SK-N-MC (cell line): ENCODE measurements at regions not wholly inside any gene's neighbourhood (a gene's known extent, or its start where the extent isn't known, plus 50 kb on each side); places are given as distances from the start of the nearest gene placed in this dataset.

ENCODE experiments used
- DNase-seq: peaks from one replicate; pipeline ENCODE4 v3.0.0-alpha.2; 2011; ENCODE audit warnings: low read depth, low spot score
- H3K27ac ChIP-seq: fragments of 200-600 bp; sonication (generic); 2 replicates; pipeline ENCODE4 v1.5.1; 2016; ENCODE audit warnings: mixed run types
- H3K36me3 ChIP-seq: fragments of 200-600 bp; sonication (generic); 2 replicates; pipeline ENCODE4 v1.6.1; 2017; ENCODE audit warnings: antibody characterized with exemption, low read length, mixed read lengths; ENCODE audit not compliant: insufficient read depth
- H3K4me3 ChIP-seq: fragments of 200-600 bp; sonication (generic); 2 replicates; pipeline ENCODE4 v1.5.1; 2016
- H3K9ac ChIP-seq: fragments of 200-600 bp; sonication (generic); 2 replicates; pipeline ENCODE4 v1.8.0; 2017; ENCODE audit warnings: mixed run types, mixed read lengths; ENCODE audit not compliant: insufficient read length
- H3K9me3 ChIP-seq: fragments of 200-600 bp; sonication (generic); 2 replicates; pipeline ENCODE4 v1.6.1; 2017; ENCODE audit warnings: low read depth, mild to moderate bottlenecking, antibody characterized with exemption, low read length, moderate library complexity, mixed read lengths
- EZH2 ChIP-seq: fragments of 200-600 bp; sonication (generic); IDR thresholded peaks from one replicate; pipeline ENCODE4 v1.6.1; 2017; ENCODE audit warnings: antibody characterized with exemption
- FOXP2 ChIP-seq: optimal IDR thresholded peaks from 2 replicates; pipeline ENCODE3; 2011; ENCODE audit warnings: mild to moderate bottlenecking, moderate library complexity; ENCODE audit not compliant: insufficient read depth; ENCODE audit errors: extremely low read length, control extremely low read depth
- POLR2AphosphoS5 ChIP-seq: IDR thresholded peaks from 2 replicates; pipeline ENCODE4 v1.6.1; 2012; ENCODE audit warnings: mild to moderate bottlenecking, low read depth, low read length, borderline replicate concordance

DNA sequence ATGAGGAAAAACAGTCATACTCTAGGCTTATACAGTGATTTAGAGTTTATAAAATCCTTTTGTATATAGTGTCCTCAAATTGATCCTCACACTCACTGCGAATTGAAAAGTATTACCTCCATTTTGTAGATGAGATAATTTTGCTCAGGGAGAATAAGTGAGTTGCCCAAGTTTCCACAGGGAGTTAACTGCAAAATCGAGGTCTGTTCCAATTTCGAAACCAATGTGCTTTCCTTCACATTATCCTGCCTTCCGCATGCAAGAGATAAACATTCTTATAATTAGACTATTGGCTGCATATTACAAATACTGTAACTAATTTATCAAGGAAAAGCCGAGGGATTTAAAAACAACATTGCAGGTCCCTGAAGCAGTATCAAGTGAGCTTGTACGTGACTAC, 667.0 kb downstream of the SQOR start:
- TF ChIP-seq POLR2AphosphoS5 (no peak), FOXP2 (no peak), EZH2 (no peak)
- Histone ChIP-seq H3K9me3 (no peaks in the 10 kb centered on the region), H3K36me3 (no peaks in the 10 kb centered on the region), H3K27ac (no peak overlapping the region), H3K9ac (no peak overlapping the region), H3K4me3 (no peak overlapping the region)
- DNase-seq = no peak

DNA sequence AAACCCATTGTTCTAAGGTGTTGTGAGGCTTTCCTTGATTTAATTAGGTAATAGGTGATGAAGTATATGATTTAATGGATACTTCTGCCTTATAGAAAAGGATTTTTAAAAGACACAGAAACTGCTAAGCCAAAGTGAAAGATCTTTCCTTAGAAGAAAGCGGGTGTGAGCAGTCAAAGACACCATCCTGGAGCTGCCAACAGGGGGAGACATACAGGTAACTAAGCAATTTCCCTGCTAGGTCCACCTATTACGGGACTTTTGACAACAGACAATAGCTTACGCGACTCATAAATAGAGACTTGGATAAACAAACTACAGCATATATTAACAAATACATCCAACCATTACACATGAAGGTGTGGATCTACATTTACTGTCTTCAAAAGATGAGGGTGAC, 669.5 kb downstream of the SQOR start:
- H3K36me3 ChIP-seq = no peaks in the 10 kb centered on the region
- no peak overlapping the region for H3K9ac ChIP-seq
- peak; percentile 16 for DNase-seq
- H3K9me3 ChIP-seq = no peaks in the 10 kb centered on the region
- no peak overlapping the region for H3K27ac ChIP-seq
- TF ChIP-seq EZH2 = no peak
- TF ChIP-seq FOXP2 = no peak
- no peak for TF ChIP-seq POLR2AphosphoS5
- H3K4me3 ChIP-seq = no peak overlapping the region

- no peaks in the 10 kb centered on the region for H3K9me3 ChIP-seq
- DNase-seq = no peak
- H3K4me3 ChIP-seq = no peak overlapping the region
- TF ChIP-seq EZH2 (no peak), FOXP2 (no peak), POLR2AphosphoS5 (no peak)
- H3K9ac ChIP-seq = no peak overlapping the region
- H3K36me3 ChIP-seq = no peaks in the 10 kb centered on the region
- H3K27ac ChIP-seq = no peak overlapping the region
Observed at GRCh38 chr15:46307746-46308145, 672.9 kb downstream of the SQOR start.

DNA sequence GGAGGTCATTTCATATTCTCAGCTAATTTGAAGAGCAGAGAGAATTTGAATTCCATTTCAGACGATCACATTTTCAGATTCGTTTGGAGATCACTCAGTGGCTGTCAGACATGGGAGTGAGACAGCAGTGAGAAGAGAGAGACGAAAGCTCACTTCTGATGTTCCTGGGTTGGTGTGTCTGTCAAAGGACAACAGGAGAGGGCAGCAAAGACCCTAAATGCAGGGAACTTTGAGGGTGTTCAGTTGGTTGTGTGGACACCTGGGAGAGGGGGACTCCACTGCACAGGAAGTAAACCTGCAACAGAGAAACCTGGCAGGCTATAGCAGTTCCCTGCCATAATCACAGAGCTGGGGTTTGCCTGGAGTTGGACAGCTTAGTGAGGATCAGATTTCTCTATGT, 675.1 kb downstream of the SQOR start:
- Histone ChIP-seq H3K36me3 (no peaks in the 10 kb centered on the region), H3K4me3 (no peak overlapping the region)

DNA sequence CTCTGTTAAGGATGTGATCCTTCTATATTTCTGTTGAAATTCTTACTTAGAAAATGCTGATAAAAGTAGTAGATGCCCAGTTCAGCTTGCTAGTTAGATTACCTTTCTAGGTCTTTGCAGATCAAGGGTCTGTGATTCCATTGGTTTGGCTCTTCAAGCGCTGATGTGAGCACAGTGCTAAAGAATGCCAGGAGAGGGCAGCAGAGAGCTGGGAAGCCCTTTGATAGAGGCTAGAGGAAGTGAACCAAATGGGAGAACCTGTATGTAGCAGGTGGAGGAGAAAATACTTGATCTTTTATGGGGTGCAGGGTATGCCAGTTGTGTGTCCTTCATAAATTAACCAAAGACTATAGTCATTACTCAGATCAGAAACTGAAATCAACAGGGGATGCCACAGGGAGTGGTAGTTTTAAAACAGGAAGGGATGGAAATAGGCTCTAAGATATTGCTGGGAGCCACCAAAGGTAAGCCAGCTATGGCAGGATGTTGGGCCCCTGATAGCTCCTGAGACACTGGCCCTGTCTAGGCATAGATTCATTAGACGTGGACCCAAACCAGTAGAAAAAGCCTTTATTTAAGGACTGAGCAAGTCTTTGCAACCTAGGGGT, 677.4 kb downstream of the SQOR start:
- H3K9me3 ChIP-seq = no peaks in the 10 kb centered on the region
- no peak overlapping the region for H3K4me3 ChIP-seq
- TF ChIP-seq POLR2AphosphoS5 = no peak
- TF ChIP-seq FOXP2 = no peak
- TF ChIP-seq EZH2 = no peak
- no peak overlapping the region for H3K27ac ChIP-seq
- H3K9ac ChIP-seq = no peak overlapping the region
- peak; percentile 65 for DNase-seq
- H3K36me3 ChIP-seq = no peaks in the 10 kb centered on the region

More for the DNA sequence above, 675.1 kb downstream of the SQOR start:
- no peak overlapping the region for H3K27ac ChIP-seq
- TF ChIP-seq EZH2 = no peak
- H3K9ac ChIP-seq = no peak overlapping the region
- no peaks in the 10 kb centered on the region for H3K9me3 ChIP-seq
- no peak for DNase-seq

DNA sequence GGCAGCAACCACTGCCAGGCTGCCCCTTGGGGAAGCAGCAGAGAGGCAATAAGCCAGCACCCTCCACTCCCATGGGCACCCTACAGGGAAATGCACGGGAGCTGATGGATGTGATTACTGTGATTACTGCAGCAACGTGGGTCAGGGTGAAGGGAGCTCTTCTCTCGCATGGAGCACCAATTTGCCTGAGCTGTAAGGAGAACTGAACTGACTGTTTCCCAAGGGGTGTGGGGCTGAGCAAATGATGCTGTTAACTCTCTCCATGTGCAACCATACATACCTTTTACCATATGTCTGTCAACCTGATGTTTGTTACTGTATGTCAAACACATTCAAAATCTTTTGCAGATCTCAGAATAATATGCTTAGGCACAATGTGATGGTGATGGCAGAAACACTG, 680.6 kb downstream of the SQOR start:
- Histone ChIP-seq H3K9ac (no peak overlapping the region), H3K4me3 (no peak overlapping the region), H3K27ac (no peak overlapping the region), H3K36me3 (no peaks in the 10 kb centered on the region), H3K9me3 (no peaks in the 10 kb centered on the region)
- no peak for TF ChIP-seq POLR2AphosphoS5
- no peak for TF ChIP-seq FOXP2
- no peak for TF ChIP-seq EZH2
- no peak for DNase-seq

GRCh38 chr15:46316024-46316423, 681.2 kb downstream of the SQOR start:
- Histone ChIP-seq H3K9me3 (no peaks in the 10 kb centered on the region), H3K27ac (no peak overlapping the region), H3K36me3 (no peaks in the 10 kb centered on the region), H3K9ac (no peak overlapping the region), H3K4me3 (no peak overlapping the region)
- no peak for DNase-seq
- TF ChIP-seq POLR2AphosphoS5 (no peak), FOXP2 (no peak)

GRCh38 chr15:46317029-46317428, 682.2 kb downstream of the SQOR start:
- TF ChIP-seq FOXP2 (no peak), POLR2AphosphoS5 (no peak), EZH2 (no peak)
- H3K27ac ChIP-seq = no peak overlapping the region
- DNase-seq = no peak
- no peak overlapping the region for H3K9ac ChIP-seq
- no peak overlapping the region for H3K4me3 ChIP-seq
- no peaks in the 10 kb centered on the region for H3K9me3 ChIP-seq
- H3K36me3 ChIP-seq = no peaks in the 10 kb centered on the region

- no peak for TF ChIP-seq EZH2
- TF ChIP-seq FOXP2 = no peak
- no peak for TF ChIP-seq POLR2AphosphoS5
- no peak overlapping the region for H3K9ac ChIP-seq
- no peak overlapping the region for H3K4me3 ChIP-seq
- H3K9me3 ChIP-seq = no peaks in the 10 kb centered on the region
- no peak for DNase-seq
- H3K36me3 ChIP-seq = no peaks in the 10 kb centered on the region
- no peak overlapping the region for H3K27ac ChIP-seq
Observed at GRCh38 chr15:46322753-46323152, 687.9 kb downstream of the SQOR start.

DNA sequence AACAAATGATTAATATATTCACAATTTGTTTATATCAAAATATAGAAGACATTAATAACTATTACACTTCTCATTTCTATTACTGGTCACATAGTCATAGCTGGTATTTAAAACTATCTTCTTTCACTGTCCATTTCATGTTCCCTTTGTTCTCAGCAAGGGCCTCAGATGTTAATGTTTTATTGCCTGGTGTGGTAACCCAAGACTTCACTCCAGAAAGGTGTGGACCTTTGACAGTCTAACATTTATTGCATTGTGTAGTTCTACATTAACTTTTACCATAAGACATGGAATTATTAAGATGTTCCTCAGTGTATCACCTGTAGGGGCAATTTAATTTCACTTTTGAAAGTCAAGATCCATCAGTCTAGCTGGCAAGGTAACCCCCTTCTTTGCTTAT, 691.3 kb downstream of the SQOR start:
- DNase-seq = no peak
- TF ChIP-seq POLR2AphosphoS5 (no peak), FOXP2 (no peak), EZH2 (no peak)
- Histone ChIP-seq H3K36me3 (no peaks in the 10 kb centered on the region), H3K27ac (no peak overlapping the region), H3K4me3 (no peak overlapping the region), H3K9me3 (no peaks in the 10 kb centered on the region), H3K9ac (no peak overlapping the region)
